CD1c-positive myeloid dendritic cell (primary cell): ENCODE measurements at regions not wholly inside any gene's neighbourhood (a gene's known extent, or its start where the extent isn't known, plus 50 kb on each side); places are given as distances from the start of the nearest gene placed in this dataset.
"Not testable (repeated sequence)": the region's sequence is repeated elsewhere in the genome, so short reads cannot be mapped to it uniquely, and the experiment has no call there.

Experiments
- DNase-seq: peaks from one replicate; pipeline ENCODE4 v3.0.0-alpha.2; 2016; ENCODE audit errors: extremely low spot score

GRCh38 chr6:115631028-115631427 lies 429.7 kb downstream of the FRK start:
- no peak for DNase-seq

DNA sequence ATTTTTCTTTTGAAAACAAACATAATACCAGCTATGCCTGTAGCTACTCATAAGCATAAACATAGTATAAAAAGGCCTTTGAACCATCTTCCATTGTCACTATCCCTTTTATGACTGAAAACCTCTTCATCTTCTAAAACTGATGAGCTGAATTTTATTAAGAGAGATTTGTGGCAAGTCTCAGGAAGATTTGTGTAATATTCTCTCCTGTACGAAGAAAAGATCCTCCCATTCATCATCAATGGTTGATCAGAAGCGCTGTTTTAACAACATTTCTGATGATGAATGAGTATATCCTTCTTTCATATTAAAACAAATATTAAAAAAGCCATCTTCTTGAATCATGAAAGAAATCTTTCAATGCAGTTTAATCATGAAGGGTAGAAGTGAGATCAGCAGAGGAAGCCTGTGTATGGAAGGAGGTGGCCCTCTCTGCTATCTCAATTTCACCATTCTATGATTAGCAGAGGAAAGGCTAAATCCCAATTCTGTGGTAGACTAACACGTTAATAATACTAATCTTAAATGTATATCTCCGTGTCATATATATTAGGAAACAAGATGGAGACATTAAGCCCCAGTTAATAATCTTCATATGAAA lies 430.2 kb downstream of the FRK start:
- DNase-seq, result no peak

DNA sequence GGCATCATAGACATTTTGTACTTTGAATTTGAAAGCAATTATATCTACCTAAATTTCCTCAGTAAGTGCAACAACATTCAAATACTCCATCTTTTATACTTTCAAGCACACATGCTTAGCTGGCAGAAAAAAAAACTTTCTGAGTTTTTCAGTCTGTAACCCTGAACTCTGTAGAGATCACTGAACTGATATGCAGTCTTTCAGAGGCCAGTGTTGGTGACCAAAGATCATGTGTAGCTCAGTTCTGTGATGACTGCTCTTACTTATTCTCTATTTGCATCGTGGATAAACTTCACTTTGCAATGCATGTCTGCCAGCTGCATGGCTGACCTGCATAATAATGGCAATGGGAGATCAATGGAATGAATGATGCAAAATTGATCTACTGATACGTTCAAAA lies 431.3 kb downstream of the FRK start:
- DNase-seq, result no peak

DNA sequence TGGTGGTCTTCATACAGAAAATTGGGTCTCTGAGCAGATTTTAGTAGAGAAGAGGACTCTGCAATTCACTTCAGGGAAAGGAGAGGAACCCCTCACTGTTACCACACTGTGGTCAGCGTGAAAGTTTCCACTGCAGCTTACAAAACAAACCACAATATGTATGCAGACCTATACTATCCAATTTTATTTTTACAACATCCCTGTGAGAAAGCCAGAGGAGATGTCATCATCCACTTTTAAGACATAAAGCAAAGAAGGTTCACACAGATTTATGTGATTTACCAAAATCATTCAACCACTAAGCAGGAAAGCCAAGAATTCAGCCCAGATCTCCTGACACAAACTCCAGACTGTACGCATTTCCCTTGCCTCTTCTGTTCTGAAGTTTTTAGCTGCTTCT lies 442.4 kb downstream of the FRK start:
- no peak for DNase-seq

DNA sequence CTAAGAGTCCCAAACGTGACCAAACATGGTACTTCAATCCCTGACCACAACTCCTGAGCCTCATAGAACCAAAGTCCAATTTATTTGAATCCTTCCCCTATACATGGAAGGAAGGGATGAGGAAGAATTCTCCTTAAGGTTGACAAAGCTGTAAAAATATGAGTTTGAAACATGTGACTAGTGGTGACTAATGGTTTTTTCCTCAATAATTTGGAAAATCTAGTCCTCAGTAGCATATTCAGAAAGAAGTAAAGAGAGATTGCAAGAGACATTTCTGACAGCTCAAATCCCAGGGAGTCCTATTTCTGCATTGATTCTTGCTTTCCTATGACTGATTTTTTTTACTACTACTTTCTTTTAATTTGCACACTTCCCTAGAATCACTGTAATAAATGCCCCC lies 443.7 kb downstream of the FRK start:
- no peak for DNase-seq

DNA sequence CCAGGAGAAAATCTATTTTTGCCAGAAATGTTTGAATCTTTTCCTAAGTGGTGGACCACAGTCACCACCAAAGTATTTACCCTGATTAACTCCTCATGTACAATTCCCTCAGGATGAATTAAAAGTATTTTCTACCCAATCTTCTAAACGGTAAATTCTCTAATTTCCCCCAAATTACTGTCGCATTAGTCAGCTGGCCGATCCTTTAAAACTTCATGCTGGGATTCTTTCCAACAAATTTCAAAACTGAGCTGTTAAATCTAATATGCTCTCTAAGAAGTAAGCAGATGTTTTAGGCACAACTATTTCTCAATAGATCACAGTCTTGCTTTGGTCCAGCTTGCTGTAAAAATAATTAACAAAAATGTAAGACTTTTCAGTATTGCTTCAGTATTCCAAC lies 447.2 kb downstream of the FRK start:
- DNase-seq, result no peak

DNA sequence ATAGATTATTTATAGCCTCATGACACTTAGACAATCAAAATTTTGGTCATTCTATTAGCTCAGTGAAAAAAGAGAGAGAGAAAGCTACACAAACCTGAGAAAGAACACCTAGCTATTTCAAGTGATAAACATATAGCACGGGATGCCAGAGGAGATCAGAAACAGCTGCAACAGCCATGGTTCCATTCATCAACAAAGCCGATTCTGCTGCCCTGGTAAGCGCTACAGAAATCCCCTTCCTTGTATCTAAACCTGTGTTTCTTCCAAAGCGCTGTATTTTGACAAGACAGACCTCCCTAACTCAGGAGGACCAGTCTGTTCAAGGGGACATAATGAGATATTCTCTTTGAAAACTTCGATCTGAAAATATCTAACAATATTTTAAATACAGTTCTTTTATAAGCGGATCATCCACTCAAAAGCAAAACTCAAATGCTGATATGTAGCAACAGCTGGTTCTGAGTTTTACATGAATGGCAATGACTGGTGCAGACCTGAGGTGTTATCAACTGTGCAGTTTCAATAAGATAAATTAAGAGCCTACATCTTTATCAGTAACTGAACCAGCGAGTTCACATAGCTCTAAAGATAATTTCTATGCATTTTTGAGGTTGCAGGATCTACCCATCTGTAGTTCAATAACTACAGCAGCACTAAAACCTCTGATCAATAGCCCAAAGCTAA lies 447.8 kb downstream of the FRK start:
- no peak for DNase-seq

DNA sequence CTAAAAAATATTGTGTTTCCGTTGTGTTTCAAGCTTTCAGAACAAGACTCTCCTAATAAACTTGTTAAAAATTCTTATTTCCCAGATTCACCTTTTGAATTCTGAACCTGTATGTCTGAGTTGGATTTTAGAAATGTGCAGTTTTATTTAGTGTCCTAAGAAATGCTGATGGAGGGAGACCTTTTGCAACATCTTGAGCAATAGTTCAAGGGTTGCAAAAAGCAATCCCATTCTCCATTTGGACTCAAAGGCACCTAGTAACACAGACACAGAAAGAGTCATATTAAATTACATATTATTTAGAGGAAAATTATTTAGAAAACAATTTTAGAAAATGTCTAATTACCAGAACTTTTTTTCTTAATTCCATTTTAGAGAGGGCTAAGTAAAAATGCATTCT lies 448.5 kb downstream of the FRK start:
- no peak for DNase-seq

DNA sequence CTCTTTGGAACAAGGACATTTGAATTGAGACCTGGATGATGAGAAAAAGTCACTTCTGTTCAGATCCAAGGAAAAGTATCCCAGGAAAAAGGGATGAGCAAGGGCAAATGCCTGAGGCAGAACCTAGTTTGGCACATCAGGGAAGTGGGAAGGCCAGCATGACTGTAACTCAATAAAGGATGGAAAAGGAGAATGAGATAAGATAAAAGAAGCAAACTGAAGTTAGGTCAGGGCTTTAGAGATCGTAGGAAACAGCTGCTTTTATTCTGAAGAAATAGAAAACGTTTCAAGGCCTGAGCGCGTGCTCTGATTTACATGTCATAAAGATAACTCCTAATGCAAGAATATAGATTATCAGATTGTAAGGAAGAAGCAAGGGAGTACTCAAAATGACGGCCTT lies 450.0 kb downstream of the FRK start:
- no peak for DNase-seq

DNA sequence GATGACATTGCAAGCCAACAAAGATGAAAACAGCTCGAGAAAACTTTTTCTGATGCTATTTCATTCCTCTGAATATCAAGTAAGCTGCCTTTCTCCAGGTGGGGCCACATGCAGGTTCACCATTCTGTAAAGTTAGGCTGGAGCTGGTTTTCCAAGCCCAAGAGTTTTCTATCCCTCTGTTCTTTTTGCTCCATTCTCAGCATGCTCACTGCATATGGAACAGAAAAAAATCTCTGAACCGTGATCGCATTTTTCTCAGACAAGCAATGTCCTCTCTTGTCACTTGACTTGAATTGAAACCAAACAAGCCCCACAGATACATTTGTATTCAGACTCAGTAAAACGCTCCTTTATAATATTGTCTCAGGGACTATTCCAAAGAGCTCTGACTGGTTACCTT lies 451.6 kb downstream of the FRK start:
- DNase-seq, result no peak

GRCh38 chr6:115602466-115602865 lies 458.2 kb downstream of the FRK start:
- DNase-seq, result no peak

DNA sequence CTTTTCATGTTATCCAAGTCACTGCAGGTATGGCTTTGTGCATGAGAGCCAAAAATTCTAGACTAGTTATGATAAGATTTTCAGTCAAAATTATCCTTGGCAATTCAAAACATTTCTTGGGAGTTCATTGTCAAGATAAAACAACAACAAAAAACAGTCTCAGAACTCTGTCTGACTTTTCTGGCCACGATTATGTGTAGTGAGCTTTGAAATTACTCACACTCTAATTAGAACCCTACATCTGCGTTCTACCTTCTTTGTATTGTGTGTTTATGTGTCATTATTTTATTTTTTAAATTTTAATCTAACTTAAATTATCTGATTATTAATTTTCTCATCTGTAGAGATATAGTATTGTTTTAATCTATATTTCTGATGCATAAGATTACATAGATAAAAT lies 459.2 kb downstream of the FRK start:
- no peak for DNase-seq

GRCh38 chr6:115601064-115601463 lies 459.6 kb downstream of the FRK start:
- no peak for DNase-seq

DNA sequence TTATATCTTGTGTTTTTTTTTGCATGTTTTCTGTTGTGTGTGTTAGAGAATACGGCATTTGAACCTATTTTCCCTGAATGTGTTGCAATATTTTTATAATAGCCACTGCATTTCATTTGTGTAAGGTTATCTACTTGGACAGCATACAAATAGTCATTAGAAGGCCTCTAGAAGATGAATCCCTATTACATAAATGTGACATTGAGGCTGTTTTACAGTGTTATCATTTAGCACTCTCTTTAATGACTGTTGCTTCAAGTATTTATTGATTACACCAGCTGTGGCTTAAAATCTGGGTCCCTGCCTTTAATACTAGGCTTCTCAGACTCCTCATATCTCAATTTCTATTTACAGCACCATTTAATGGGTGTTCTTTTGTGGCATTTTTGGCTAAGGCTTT lies 465.8 kb downstream of the FRK start:
- no peak for DNase-seq

DNA sequence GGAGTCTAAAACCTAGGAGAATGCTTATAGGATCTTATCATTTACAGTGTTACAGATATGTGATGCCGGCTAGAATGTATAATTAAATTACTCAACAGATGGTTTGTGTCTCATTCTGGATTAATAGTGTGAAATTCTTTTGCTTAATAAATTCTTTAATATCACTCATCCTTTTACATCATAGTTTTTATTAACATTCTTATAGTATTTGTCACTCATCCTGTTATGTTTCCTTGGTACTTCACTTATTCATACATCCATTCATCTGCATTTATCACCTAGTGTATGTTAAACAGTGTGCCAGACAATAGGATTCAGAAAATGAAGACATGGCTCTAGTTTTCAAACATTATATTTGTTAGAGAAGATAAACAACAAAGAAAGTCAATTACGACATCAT lies 468.7 kb downstream of the FRK start:
- no peak for DNase-seq

GRCh38 chr6:115589072-115589471 lies 471.6 kb downstream of the FRK start:
- DNase-seq, result not testable (repeated sequence)

- DNase-seq, result no peak
Measured at GRCh38 chr6:115583290-115583689, 477.4 kb downstream of the FRK start.

DNA sequence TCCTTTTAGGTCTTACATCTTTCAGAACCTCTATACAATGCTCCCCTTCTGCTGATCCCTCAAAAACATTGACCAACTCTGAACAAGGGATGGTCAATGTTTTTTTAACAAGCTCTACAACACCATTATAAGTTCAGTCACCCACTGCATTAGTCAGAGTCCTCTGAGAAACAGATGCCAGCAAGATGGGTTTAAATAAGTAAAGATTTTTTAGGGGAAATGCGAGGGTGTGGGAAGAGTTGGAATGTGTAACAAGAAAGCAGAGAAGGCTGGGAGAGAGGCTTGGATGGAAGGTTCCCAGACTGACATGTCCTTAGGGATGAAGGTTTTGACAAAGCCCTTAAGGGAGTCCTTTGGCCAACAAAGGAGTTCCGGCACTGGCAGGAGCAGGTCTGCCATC lies 478.3 kb downstream of the FRK start:
- DNase-seq, result no peak

GRCh38 chr6:115579565-115579964 lies 481.1 kb downstream of the FRK start:
- not testable (repeated sequence) for DNase-seq

GRCh38 chr6:115577270-115577669 lies 483.4 kb downstream of the FRK start:
- DNase-seq, result no peak

- no peak for DNase-seq
Measured at GRCh38 chr6:115575285-115575684, 485.4 kb downstream of the FRK start.

DNA sequence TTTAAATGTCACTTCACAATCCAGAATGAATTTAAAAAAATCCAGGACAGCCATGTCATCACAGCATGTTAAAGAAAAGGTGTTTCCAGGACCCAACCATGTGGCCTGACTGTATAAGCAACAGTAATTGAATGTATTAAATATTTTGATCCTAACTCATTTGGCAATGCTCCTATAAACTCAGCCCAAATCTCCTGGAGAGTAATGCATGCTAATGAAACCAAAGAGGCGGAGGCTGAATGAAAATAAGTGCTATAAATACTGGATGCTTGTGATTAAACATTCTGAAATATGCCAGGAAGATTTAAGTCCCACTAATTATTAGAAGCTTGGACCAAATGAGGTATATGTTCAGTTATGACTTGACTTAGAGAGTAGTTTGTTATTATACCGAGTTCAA lies 486.8 kb downstream of the FRK start:
- DNase-seq, result no peak

- no peak for DNase-seq
Measured at GRCh38 chr6:115570331-115570730, 490.4 kb downstream of the FRK start.

- no peak for DNase-seq
Measured at GRCh38 chr6:115554060-115554459, 506.6 kb downstream of the FRK start.
